ENCODE measurements at regions not wholly inside any gene's neighbourhood (a gene's known extent, or its start where the extent isn't known, plus 50 kb on each side); places are given as distances from the start of the nearest gene placed in this dataset.
"Not testable (repeated sequence)": the region's sequence is repeated elsewhere in the genome, so short reads cannot be mapped to it uniquely, and the experiment has no call there.

DNA sequence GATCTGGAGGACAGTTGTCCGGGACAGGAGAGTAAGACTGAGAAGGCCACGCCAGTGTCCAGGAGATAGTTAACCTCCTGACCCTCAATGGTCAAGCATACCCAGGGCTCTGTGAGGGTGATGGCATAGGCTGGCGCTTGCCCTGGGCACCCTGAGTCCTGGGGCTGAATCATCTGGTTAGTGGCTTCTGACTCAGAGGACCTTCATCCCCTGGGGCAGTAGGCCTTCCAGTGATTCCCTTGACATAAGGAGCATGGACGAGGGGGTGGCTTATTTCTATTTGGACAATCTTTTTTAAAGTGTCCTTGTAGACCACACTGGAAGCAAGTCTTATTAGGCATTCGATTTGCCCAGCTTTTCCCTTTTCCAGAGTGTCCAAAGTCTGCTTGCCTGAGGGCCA, 108.4 kb upstream of the SHISA3 start:
- FAIRE-seq: not testable (repeated sequence)

DNA sequence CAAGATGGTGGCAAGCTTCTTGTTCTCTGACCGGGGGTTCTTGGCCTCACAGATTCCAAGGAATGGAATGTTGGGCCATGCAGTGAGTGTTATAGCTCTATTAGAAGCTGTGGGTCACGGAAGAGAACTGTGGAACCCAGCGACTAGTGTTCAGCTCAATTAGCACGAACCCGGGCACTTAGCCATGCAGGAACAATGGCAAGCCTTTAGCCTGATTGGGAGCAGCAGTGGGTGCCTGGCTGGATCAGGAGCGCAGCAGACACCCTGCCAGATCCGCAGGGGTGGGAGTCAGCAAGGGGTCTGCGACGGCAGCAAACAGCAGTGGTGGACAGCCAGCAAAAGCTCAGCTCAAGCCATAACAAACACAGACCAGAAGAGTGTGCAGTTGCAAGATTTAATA, 105.1 kb upstream of the SHISA3 start:
- not testable (repeated sequence) for FAIRE-seq

DNA sequence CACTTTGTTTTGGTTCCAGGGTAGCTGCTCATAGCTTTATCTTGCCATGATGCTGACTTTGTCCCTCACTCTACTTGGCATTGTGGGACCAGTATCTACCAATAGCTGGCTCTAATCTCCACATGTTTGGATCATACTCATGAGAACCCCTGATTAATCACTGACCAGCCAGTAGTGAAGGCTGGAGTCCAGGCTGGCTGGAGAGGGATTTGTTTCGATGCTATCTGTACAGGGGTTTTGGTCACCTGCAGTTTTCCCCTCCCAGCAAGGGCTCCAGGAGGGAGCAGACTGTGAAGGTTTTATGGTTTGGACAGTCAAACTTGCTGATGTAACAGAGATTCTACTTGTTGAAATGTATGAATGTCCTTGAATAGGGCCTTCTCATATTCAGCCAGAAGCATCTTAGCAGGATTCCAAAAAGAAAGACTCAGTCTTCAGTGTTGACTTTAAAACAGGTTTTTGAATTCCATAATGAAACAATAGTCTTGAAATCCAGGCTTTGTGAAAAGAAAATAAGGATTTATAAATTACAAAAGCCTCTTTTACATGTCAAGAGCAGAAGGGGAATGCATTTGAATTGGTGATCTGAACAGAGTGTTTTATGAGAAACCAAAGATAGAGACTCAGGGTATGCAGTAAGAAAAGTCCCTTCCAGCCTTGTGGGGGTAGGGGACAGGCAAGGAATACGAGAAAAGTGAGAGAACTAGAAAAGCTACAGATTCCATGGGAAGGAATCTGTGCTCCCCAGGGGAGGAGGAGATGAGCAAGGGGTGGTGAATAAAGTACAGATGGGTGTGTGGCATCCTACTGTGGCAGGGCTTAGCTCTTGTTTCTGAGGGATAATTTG, 103.1 kb upstream of the SHISA3 start:
- no peak for FAIRE-seq

DNA sequence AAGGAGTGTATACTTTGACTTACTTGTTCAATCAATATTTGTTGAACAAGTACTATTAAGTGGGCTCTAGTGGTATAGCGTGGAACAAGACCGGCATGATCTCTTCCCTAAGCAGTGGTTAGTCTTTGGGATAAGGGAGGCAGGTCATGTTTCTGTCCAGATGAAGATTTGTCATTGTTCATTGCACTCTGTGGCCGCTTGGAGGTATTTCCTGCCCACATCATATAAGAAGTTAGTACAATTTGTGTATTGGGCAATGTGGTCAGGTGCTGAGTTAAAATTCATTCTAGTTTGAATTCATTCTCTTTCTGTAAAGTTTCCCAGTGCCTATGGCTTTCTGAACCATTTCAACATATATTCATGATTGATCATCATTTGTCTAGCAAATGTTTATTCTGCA, 101.1 kb upstream of the SHISA3 start:
- FAIRE-seq: no peak

DNA sequence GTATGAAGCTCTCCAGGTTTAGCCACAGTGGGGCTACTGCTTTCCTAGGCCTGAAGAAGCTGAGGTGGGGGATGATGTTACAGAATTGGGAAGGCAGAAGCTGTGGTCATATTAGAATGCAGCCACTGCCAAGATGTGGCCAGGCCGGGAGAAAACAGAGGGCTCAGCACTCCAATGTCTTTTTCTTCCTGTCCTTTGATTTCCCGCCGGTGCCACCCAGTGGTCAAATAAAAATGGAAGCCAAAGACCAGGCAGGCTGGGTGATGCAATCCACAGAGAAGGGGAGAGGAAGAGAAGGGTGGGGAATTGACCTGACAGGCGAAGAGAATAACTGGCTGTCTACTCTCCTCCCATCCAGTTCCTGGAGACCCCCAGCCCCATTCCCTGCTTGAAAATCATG, 94.9 kb upstream of the SHISA3 start:
- no peak for FAIRE-seq

DNA sequence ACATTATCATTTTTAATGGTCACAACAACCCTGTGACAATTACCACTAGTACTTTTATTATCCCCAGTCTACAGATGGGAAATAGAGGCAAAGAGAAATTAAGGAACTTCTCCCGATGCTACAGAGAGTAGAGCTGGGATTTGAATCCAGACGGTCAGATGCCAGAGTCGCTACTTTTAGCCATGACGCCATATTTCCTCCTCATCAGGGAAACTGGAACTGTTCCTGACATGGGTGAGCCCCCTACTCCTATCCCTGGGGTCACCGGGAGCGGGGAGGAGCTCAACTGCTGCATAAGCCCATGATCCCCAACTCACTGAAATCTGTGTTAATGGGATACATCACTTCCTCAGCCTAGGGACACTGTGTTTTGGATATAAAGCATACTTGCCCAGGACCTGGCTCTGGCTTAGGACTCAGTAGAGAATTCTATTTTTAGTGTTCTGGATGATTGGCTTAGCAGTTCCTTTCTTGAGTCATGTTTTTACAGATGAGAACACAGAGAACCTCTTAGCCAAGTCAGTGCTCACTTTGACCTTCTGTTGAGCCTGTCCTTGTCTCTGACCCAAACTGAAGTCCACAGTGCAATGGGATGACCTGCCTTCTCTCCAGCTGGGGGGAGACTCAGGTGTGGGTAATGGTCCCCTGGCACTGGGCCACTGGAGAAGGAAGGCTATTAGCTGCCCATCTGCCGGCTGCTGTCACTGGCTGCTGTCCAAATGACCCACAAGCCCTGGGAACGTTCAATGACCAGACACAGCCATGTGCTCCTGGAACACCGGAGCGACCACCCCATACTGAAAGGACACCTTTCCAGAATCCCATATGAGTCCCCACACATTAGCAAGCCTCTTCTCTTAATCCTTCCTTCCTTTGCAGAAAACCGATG, 90.8 kb upstream of the SHISA3 start:
- no peak for FAIRE-seq

DNA sequence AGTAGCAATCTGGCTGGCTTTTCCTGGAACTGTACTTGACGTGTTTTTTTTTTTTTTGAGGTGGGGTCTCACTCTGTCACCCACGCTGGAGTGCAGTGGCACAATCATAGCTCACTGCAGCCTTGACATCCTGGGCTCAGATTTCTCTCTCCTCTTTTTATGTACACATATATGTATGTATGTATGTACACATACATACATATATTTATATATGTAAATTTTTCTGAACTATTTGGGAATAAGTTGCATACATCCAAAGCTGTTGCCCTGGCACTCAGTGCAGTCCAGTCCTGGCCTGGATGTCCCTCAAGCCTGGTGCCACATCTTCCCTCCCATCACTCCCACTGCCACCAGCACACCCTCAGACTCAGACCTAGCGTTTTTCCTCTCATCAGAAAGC, 89.0 kb upstream of the SHISA3 start:
- FAIRE-seq: no peak

DNA sequence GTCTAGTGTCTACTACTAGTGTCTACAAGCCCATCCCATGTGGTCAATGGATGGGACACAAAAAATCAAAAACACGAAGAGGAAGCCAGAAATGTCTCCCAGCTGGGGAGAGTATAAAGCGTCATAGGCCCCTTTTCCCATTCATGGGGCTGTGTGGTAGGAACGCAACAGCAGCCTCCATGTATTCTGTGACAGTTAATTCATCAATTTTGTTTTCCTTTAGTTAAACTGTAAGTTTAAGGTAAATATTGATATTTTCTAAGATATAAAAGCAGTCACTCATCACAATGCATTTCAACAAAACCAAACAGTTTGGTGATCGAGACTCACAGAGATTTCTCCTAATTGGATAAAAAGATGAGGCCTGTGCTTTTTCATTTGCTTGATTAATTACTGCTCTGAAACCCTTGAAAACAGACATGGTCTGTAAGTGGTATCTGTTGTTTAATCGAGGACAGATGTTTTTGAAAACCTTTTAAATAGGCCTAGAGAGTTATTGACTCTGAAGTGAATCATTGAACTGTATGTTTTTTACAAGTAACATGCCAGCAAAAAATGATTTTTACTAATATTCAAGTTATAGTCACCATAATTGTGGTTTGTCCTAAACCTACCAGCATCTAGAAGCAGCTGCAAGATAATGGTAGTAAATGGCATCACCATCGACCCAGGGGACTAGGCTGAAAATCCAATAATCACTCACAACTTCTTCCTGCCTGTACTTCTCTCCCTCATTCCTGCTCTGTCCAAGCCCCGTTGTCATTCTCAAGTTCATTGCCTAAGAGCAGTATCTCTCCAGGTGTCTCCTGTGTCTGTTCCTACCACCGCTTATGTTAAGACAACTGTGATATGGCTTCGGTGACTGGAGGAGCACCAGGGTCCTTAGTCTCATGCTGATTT, 87.7 kb upstream of the SHISA3 start:
- no peak for FAIRE-seq

DNA sequence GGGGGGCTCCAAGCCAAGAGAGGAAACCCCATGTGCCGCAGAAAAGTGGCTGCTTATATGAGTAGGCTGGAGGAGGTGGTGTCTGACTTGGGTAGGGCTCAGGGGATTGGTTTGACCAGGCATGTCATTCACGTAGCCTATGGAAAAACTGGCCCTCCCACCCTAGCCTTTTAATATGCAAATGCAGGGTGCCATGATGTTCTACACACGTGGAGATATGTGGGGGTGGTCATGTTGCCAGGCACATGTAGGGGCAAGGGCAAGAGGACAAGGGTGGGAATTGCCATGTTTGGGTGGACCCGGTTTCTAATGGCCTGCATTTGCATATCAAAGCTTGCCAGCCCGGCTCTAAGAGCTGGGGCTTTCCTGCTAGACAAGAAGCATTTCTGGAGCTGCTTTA, 86.9 kb upstream of the SHISA3 start:
- no peak for FAIRE-seq

DNA sequence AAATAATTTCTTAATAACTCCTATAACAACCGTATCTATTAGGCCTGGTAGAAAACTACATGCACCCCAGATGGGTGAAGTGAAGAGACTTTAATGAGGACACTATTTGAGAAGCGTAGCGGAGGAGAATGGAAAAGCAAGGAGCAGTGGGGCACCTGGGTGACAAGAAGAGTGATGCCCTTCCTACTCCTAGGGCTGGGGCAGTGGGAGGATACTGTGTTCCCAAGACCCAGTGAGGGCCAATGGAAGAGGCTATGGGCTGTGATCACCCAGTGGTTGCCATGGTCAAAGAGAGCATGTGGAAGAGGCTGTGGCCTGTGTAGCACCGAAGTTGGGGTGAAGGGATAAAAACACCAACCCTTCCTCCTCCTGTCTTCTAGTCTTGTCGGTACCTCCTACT, 86.5 kb upstream of the SHISA3 start:
- no peak for FAIRE-seq

DNA sequence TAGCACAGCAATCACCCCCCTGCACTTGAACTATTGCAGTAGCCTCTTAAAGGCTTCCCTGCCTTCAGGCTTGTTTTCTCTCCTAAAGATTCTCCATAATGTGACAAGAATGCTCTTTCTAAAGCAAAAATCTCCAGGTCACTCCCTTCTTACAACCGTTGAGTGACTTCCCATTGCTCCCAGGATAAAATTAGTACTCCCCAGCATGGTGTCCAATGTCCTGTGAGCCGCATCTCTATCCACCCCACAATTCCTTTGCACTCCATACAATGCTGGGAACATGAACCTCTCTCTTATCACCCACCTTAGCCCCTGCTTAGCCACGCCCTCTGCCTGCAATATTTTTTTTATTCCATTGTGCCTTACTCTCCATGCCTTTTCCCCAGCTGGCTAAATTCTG, 85.7 kb upstream of the SHISA3 start:
- FAIRE-seq: no peak

DNA sequence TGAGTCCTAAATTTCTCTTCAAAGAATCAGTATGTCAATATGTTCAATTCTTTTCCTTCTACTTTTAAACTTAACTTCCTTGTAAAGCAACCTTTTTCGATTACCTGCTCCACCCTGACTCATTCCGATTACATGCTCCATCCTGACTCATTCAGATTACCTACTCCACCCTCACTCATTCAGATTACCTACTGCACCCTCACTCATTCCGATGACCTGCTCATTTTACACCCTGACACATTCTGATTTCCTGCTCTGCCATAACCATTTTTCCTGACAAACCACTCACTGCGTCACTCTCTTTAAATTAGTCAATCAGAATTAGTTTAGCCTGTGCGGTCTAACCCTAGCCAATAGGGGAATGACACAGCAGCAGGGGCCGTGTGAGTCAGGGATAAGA, 83.9 kb upstream of the SHISA3 start:
- FAIRE-seq: not testable (repeated sequence)

DNA sequence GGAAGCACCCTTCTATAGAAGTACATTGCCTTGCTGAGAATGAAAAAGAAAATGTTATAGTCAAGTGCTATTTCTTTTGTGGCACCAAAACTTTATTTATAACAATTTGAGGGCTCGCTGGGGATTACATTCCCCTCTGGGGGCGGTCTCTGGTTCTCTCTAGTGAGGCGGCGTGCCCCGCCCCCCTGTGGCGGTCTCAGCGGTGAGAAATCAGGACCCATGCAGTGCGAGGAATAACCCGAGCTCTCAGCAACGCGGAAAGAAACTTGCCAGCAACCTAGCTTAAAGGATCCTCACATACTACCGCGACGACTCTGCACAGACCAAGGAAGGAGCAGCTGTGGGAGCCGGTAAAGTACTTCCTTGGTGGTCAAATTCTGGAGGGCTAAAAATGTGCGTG, 83.4 kb upstream of the SHISA3 start:
- no peak for FAIRE-seq

DNA sequence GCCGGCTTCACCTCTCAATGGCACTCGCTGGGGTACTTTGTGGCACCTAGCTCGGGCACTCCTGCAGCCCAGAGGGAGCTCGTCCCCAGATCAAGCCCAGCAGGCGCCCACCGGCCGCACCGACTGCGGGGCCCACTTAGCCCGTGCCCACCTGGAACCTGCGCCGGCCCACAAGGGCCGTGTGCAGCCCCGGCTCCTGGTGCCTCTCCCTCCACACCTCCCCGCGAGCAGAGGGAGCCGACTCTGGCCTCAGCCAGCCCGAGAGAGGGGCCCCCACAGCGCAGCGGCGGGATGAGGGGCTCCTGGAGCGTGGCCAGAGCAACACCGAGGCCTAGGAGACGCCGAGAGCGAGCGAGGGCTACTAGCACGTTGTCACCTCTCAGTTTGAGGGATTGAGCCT, 82.1 kb upstream of the SHISA3 start:
- no peak for FAIRE-seq

DNA sequence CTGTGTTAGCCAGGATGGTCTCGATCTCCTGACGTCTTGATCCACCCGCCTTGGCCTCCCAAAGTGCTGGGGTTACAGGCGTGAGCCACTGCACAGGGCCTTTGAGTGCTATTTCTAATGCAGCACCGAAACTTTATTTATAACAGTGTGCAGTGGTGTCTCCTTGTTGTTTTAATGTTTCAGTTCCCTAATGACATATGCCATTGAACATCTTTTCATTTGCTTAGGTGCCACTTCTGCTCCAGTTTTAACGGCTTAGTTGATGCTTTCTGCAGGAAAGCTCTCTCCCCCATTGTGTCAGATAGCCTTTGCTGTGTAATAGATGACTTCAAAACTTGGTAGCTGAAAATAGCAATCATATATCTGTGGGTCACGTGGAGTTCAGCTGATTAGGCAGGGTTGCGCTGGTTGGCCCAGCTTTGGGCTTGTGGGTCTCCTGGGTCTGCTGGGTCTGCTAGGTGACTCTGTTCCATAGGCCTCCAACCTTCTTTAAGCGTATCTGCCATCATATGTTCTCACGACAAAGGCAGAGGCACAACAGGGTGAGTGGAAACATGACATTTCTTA, 76.4 kb upstream of the SHISA3 start:
- no peak for FAIRE-seq

DNA sequence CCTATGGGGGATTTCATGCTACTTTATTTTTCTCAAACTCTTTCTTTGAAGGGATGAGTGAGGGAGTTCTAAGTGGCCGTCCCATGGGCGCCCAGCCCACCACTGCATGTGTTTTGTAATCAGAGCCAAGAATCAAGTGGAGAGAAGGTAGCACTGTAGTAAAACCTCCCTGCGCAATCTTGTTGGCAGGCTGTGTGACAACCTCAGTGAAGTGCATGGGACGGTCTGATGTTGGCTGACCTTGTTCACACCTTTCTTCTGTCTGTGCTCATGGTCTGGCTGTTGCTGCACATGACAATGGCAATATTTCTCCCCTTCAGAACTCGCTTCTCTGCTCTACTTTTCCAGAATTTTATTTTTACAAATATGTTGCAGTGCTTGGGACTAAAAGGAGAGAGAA, 71.2 kb upstream of the SHISA3 start:
- no peak for FAIRE-seq

DNA sequence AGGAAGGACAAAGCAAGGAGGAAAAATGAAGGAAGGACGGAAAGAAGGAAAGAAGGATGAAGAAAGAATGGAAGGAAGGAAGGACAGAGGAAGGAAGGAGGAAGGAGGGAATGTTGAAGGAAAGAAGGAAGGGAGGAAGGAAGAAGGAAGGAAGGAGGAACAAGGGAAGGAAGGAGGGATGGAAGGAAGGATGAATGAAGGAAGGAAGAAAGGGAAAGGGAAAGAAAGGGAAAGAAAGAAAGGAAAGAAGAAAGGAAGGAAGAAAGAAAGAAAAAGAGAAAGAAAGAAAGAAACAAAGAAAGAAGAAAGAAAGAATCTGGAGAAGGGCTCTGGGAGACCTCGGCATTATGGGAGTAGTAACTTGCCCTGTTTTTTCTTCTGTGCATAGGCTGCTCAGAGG, 70.8 kb upstream of the SHISA3 start:
- no peak for FAIRE-seq

DNA sequence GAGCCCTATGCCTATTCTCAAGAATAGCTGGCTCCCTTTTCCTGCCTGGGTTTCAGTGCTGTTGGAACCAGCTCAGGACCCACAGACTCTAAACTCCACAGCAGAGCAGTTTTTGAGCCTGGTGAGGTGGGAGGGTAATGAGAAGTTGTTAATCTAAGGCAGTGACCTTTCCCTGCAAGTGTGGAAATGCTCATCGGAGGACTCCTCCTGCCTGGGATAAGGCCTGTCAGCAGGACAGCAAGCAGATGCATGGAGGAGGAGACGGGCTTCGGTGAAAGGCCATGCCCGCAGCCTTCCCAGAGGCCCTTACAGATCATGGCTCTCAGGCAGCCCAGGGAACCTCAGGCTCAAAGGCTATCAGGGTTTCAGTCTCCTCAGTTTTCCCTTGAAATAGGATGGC, 70.0 kb upstream of the SHISA3 start:
- no peak for FAIRE-seq

DNA sequence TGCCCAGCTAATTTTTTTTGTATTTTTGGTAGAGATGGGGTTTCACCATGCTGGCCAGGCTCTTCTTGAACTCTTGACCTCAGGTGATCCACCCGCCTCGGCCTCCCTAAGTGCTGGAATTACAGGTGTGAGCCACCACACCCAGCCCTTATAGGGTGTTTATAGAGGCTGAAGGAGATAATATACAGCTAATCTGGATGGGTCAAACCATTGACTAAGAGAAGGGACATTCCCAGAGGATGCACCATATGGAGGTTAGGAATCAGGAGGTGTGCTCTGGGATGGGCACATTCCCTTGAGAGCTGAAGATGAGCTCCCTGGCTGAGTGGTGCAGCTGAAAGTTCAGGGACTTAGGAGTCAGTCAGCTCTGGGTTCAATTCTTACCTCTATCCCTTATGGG, 68.3 kb upstream of the SHISA3 start:
- no peak for FAIRE-seq

DNA sequence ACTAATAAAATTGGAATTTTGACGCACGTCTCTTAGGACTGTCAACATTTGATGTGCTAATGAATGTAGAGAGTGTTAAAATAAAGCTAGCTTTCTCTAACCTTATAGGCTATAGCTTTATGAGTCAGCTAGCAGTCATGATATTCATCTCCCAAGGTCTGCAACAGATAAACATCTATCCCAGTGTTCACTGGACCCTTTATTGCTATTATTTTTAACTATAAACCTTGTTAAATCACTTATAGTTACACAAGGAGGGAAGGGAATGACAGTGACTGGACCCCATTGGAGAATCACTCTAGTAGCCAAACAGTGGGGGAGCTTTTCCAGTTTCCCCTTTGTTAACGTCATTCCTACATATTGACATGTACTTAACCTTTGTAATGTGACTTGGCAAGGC, 67.9 kb upstream of the SHISA3 start:
- FAIRE-seq: no peak

DNA sequence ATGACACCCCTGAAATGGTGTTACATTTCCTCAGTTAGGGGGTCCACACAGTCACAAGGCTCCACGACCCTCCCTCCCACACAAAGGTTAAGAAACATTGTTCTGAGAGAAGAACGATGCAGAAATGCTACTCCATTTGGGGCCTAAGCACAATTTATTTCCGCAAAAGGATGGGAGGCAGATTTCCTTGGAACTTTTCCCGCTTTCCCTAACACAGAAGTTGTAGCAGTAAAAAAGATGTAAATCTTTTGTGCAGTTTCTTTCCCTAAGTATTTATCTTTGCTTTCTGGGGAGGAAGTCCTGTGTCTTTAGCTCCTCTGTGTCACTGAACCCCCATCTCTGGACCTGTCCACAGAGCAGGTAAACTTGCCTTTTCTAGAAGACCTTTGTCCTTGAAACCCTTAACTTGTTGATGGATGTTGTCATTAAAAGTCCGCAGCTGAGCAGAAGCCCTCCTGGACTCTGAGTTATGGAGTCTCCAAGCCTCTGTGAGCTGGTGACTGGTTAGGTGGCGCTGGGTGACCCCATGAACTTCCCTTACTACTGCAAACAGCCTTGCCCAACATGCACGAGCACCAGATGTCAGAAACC, 67.2 kb upstream of the SHISA3 start:
- FAIRE-seq: no peak

DNA sequence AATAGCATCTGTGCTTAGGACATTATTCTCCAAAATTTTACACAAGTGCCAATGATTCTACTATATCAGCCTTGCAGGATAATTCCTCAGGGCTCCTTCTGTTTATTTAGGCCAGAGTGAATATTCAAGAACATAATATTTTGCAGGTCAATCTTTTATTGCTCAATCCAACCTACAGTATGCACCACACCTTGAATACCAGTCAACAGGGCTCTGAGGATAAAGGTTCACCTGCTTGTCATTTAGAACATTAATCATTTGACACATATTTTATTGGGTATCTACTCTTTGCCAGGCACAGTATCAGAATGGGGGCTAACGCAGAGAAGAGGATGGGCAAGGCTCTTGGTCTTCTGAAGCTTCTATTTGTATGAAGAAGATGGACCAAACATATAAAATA, 66.2 kb upstream of the SHISA3 start:
- FAIRE-seq: no peak
